AML-193 (cell line): ENCODE measurements at regions not wholly inside any gene's neighbourhood (a gene's known extent, or its start where the extent isn't known, plus 50 kb on each side); places are given as distances from the start of the nearest gene placed in this dataset.
"Not testable (repeated sequence)": the region's sequence is repeated elsewhere in the genome, so short reads cannot be mapped to it uniquely, and the experiment has no call there.

ENCODE experiments used
- DNase-seq, 2 experiments: peaks; one replicate each; lab custom pipeline; 2025; lab: John Stamatoyannopoulos, UW

GRCh38 chr16:8113843-8114242 is 476.5 kb downstream of the TMEM114 start:
- no peak for DNase-seq

GRCh38 chr16:8110572-8111514 is 479.5 kb downstream of the TMEM114 start:
- no peak for DNase-seq

GRCh38 chr16:8109510-8110369 is 480.6 kb downstream of the TMEM114 start:
- no peak for DNase-seq

GRCh38 chr16:8108991-8109509 is 481.3 kb downstream of the TMEM114 start:
- no peak for DNase-seq

GRCh38 chr16:8107296-8107695 is 483.0 kb downstream of the TMEM114 start:
- no peak for DNase-seq

- DNase-seq = no peak
Observed at GRCh38 chr16:8103649-8104289, 486.5 kb downstream of the TMEM114 start.

- no peak for DNase-seq
Observed at GRCh38 chr16:8099586-8099985, 490.7 kb downstream of the TMEM114 start.

- DNase-seq = no peak
Observed at GRCh38 chr16:8098947-8099512, 491.3 kb downstream of the TMEM114 start.

GRCh38 chr16:8096211-8096610 is 494.1 kb downstream of the TMEM114 start:
- DNase-seq = no peak

- DNase-seq = no peak
Observed at GRCh38 chr16:8094696-8095095, 495.6 kb downstream of the TMEM114 start.

- DNase-seq = no peak
Observed at GRCh38 chr16:8088820-8089338, 501.4 kb downstream of the TMEM114 start.

GRCh38 chr16:8087597-8088289 is 502.6 kb downstream of the TMEM114 start:
- no peak for DNase-seq

- no peak for DNase-seq
Observed at GRCh38 chr16:8087146-8087545, 503.2 kb downstream of the TMEM114 start.

GRCh38 chr16:8084882-8085281 is 505.4 kb downstream of the TMEM114 start:
- no peak for DNase-seq

- DNase-seq = no peak
Observed at GRCh38 chr16:8084302-8084701, 506.0 kb downstream of the TMEM114 start.

- DNase-seq = no peak
Observed at GRCh38 chr16:8083560-8083959, 506.8 kb downstream of the TMEM114 start.

- no peak for DNase-seq
Observed at GRCh38 chr16:8080817-8081216, 509.5 kb downstream of the TMEM114 start.

- no peak for DNase-seq
Observed at GRCh38 chr16:8075271-8075670, 515.0 kb downstream of the TMEM114 start.

GRCh38 chr16:8070506-8070905 is 519.8 kb downstream of the TMEM114 start:
- no peak for DNase-seq

- DNase-seq = not testable (repeated sequence)
Observed at GRCh38 chr16:8068225-8068624, 522.1 kb downstream of the TMEM114 start.

- no peak for DNase-seq
Observed at GRCh38 chr16:8063159-8063558, 527.2 kb downstream of the TMEM114 start.
